Neural cell (in vitro differentiated cells): ENCODE measurements at regions not wholly inside any gene's neighbourhood (a gene's known extent, or its start where the extent isn't known, plus 50 kb on each side); places are given as distances from the start of the nearest gene placed in this dataset.

Experiments
- SMC3 ChIP-seq: fragments of 450-650 bp; conservative IDR thresholded peaks from 2 replicates; pipeline ENCODE4 v1.6.1; 2014; ENCODE audit warnings: antibody characterized with exemption, mild to moderate bottlenecking, moderate library complexity; ENCODE audit not compliant: poor library complexity
- TF ChIP-seq, protein P1 (sequence below): fragments of 450-650 bp; IDR thresholded peaks from 2 replicates; pipeline ENCODE4 v1.5.1; 2014; ENCODE audit warnings: antibody characterized with exemption, mild to moderate bottlenecking, moderate library complexity; ENCODE audit not compliant: poor library complexity, severe bottlenecking

DNA sequence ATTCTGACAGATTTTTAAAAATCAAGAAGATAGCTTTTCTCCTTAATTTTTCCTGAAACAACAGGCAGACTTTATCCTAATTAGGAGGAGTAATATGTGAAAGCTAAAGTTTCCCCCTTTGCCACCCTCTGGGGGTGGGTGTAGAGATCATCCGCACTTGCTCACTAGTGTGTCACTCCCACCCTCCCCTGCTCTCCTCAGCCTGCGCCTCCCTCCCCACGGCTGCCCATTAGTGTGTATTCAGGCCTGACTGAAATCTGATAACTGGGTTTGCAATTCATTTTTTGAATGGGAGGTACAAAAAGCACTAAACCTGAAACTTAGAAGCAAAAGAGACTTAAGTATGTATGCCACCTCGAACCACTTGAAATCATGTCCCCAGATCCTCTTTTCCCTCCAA is 110.4 kb upstream of the TRIM2 start:
- TF ChIP-seq, protein P1, sequence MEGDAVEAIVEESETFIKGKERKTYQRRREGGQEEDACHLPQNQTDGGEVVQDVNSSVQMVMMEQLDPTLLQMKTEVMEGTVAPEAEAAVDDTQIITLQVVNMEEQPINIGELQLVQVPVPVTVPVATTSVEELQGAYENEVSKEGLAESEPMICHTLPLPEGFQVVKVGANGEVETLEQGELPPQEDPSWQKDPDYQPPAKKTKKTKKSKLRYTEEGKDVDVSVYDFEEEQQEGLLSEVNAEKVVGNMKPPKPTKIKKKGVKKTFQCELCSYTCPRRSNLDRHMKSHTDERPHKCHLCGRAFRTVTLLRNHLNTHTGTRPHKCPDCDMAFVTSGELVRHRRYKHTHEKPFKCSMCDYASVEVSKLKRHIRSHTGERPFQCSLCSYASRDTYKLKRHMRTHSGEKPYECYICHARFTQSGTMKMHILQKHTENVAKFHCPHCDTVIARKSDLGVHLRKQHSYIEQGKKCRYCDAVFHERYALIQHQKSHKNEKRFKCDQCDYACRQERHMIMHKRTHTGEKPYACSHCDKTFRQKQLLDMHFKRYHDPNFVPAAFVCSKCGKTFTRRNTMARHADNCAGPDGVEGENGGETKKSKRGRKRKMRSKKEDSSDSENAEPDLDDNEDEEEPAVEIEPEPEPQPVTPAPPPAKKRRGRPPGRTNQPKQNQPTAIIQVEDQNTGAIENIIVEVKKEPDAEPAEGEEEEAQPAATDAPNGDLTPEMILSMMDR, result no peak
- TF ChIP-seq SMC3, result no peak
